HG02588 (cell line): ENCODE measurements at regions not wholly inside any gene's neighbourhood (a gene's known extent, or its start where the extent isn't known, plus 50 kb on each side); places are given as distances from the start of the nearest gene placed in this dataset.
"Not testable (repeated sequence)": the region's sequence is repeated elsewhere in the genome, so short reads cannot be mapped to it uniquely, and the experiment has no call there.

Experiments
- ATAC-seq: cut with Tn5 transposase; IDR thresholded peaks from one replicate; pipeline ENCODE4 v1.9.1; 2021; ENCODE audit warnings: mild to moderate bottlenecking, moderate library complexity; ENCODE audit not compliant: unreplicated experiment

DNA sequence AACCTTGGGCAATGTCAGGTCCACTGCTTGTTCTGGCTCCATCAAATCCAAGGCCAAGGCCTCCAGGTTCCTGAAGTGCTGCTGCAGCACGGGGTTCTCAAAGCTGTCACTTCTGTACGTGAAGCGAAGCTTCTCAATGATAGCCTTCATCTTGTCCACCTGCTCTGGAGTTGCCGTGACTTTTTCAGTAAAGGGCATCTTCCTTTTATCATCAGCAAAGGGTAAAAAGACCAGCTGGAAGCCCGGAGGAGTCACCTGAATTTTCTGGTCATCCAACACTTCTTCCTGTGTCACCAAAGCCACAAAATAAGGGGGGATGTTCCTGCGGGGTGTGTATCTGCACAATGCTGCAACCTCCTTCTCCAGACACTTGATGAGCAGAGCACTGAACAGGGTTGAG, 131.7 kb upstream of the MAMLD1 start:
- ATAC-seq: not testable (repeated sequence)

DNA sequence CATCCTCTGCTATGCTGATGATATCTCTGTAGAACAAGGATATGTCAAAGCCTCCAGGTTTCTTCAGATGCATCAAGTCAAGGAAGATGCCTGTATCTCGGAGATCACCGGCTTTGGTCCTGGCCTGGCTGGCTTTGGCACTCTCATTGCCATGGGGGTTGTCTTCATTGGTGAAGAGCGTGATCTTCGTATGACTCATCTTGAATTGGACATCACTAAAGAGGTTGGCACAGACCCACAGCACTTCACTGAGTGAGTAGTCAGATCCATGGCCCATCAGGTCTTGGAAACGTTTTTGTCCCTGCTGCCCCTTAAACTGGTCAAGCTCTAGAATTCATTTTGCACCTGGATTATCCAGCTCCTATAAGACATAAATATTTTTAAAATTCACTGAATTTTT, 130.9 kb upstream of the MAMLD1 start:
- not testable (repeated sequence) for ATAC-seq

DNA sequence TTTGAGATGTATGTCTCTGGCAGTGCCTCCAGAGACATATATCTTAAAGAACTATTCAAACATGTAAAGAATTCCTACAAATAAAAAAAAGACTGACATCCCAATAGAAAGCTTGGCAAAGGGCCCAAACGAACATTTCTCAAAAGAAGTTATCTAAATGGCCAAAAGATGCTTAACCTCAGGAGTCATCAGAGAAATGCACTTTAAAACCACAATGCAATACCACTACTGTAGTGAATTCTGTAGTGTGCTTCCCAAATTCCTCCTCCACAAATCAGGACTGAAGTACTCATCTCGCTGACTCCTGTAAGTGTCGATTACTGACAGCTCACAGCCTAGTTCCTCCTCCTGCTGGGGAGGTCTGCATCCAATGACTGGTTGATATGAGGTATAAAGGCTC, 129.0 kb upstream of the MAMLD1 start:
- ATAC-seq: no peak

DNA sequence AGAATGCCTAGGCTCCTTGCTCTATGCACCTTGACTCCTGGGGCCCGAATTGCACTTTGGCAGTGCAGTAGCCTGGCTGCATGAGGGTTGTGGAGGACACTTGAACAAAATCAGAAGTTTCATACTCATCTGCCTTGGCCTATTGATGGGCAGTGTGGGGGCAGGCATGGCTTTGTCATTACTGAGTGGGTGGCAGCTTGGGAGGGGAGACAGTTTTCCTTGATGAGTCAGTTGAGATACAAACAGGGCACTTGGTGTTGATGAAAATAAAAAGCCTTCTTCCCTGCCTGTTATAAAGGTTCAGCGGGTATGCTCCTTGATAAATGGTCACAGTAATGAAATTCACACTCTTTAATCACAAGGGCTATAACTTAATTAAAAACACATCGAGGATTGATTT, 126.8 kb upstream of the MAMLD1 start:
- ATAC-seq: no peak

DNA sequence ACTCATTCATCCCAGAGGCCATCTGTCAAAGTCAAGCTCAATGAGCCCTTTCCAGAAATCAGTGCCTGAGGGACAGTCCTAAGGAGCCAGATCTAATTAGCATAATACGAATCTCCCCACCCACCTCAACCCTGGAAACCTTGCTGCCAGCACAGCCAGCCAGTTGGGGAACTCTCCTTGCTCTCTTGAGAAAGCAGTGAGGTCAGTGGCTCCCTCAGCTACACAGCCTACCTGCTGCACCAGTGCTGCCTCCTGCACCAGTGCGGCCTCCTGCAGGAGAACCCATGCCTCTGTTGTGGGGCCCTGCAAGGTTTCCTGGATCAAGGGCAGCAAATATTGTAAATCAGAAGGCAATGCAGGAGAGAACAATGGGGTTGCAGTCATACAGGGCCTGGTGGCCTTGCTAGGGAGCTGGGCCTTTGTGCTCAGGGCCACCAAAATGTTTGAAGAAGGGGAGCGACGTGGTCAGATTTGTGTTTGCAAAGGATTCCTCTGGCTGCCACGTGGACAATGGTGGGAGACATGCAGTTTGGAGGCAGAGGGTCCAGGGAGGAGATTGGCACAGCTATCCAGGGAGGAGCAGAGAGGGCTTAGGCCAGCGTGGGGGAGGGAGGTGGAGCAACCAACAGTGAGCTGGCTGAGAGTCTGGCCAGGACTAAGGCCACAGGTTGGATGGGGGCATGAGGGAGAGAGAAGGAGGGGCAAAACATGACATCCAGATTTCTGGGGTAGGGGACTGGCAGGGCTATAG, 124.3 kb upstream of the MAMLD1 start:
- no peak for ATAC-seq

DNA sequence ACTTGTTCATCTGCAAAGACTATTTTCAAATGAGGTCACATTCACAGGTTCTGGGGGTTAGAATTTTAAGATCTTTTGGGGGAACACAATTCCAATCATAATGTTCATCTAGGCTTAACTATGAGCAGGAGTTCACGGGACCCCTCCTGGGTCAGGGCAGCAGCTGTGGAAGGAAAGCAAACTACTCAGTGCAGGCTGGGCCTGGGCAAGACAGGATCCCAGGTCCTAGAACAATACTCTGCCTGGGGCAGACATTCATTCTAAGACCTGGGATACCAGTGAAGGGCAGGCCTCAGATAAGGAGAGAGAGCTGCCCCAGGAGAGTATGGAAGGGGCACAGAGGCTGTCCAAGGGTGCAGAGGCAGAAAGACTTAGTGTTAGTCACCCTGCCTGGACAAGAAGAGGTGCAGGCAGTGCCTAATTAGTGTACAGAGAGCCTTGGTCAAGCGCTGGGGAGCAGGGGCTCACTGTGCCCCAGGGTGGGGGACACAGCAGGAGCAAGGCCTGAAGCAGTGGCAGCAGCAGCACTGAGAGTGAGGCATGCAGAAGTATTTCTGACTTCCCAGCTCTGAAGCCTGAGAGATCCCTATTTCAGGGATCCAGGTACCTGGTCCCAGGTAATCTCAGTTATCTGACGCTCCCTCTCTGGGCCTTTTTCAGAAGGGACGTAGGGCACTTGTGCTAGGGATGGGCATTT, 123.0 kb upstream of the MAMLD1 start:
- ATAC-seq: no peak

DNA sequence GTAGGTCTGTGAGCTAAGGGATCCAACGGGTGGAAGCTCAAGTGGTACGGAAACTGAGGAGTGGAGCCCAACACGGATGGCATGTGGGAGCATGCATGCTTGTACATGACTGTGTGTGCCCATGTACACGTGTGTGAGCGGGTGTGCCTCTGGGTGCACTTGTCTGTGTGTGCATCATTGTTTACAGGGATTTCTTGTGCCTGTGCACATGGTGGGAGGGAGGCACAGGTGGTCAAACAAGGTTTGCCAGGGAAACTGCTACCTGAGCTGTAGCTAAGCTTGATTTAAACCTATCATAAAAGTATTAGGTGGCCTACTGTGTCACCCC, 122.5 kb upstream of the MAMLD1 start:
- no peak for ATAC-seq

DNA sequence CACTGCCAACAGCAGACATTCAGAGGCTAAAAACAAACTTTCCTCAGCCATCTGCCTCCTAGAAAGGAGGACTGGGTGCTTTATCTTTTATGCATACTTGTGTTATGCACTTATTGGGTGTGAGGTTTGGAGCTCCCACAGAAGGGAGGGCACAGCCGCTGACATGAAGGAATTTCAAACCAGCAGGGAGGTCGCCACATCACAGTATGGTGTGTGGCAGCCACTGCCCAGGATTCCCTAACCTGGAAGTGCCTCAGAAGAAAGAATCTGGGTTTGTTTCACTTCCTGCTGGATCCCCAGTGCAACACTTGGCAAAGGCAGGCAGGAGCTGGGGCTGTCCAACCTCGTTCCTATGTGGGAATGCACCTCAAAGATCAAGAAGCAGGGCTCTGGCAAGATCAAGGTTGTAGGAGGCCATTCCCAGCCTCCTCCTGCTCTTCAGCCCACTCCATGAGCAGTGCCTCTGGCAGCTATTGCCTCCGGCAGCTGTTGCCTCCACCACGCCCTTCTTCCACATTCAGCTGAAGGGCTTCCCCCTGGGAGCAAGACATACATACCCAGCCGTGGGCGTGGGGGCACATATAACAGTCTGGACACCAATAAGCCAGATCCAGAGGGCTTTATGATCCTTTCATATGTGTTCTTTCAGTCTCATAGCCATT, 109.0 kb upstream of the MAMLD1 start:
- no peak for ATAC-seq

DNA sequence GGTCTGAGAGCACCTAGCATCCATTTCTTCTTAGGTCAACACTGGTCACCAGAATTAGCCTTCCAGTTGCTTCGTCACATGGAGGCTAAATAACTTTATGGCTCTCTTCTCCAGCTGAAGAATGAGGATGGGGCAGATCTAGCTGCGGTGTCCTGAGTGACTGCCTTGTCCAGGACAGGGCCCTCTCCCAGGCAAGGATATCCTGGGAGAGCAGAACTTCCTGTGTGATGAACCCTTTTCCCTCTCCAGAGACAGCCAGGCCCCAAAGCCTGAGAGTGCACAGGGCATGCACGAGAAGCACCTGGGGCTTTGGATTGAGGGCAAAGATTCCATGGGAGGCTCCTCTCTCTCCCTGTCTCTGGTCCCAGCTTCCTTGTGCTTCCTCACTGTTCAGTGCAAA, 108.2 kb upstream of the MAMLD1 start:
- no peak for ATAC-seq

DNA sequence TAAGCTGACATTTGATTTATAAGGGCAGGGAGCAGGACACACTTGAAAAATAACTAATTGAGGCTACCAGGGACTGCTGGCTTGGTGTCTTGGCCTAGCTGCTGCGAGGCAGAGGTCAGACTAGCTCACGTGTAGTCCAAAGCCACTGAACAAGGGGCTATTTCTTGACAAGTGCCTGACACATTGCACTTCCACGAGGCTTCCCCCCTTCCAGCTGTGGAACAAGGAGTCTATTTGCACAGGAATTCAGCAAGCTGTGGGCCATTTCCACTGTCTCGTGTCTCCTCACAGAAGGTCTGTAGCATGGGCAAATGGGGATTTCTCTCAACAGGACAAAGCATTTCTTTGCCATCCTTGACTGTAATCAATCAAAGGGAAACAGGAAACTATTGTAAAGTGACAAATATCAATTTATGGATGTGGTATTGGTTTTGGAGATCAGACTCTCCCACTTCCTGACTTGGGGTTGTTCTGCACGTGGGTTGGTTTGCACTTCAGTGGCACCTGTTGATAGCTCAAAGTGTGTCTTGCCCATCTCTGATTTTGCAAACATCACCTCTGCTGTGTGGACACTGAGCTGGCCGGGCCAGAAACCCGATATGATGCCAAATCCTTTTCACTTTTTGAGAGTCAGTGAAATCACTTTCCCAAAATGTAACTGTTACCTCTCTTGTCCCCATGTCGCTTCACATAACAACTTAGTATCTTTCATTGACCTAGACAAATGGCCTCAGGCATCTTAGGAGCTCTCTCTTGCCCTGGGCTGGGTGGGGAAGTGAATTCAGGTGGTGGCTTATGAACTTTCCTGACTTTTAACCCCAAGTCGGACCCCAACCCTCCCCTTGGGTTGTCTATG, 107.4 kb upstream of the MAMLD1 start:
- no peak for ATAC-seq

DNA sequence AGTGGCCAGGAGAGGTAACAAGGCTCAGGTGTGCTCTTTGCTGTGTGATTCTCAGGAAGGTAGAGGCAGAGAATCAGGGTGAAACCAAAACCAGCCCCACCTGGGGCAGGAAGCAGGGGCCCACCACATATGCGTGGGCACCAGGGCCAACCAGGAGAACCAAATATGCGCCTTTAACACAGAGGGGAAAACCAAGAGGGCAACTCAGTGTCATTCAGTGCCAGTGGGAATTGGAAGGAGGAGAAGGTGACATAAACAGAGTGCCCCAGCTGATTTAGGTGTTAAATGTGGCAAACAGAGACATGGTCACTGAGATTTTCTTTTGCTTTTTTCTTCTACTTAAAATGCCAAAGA, 106.8 kb upstream of the MAMLD1 start:
- ATAC-seq: no peak

DNA sequence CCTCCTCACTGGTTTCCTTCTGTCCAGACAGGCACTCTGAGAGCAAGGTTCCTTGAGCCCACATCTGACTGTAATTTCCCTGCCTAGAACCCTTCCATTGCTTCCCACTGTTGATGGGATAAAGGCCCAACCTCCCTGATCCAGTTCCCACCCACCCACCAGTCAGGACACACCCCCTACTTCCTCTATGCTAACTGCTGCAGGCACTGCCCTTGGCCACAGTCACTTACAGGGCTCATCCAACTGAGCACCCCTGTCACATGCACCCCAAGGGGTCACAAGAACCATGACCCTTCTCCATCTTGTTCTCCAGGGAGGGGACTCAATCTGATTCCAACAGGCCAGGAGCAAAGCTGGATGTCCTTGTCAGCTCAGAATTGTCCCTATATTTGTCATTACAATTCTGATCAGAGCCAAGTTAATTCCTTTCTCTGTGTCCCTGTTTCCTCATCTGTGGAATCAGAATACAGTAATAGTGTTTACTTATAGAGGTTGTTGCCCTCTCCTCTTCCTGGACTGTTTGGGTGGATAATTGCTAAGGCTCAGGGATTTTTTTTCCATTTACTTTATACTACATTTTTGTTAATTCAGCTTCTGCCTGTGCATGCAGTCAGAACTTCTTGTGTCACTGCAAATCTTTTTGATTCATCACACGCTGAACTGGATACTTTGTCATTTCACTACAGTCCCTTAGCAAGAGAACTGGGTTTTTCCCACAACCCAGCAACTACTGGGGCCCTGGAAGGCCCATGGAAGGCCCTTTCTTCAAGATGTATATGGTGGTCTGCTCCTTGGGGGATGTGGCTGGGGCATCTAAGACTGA, 105.6 kb upstream of the MAMLD1 start:
- ATAC-seq: no peak

DNA sequence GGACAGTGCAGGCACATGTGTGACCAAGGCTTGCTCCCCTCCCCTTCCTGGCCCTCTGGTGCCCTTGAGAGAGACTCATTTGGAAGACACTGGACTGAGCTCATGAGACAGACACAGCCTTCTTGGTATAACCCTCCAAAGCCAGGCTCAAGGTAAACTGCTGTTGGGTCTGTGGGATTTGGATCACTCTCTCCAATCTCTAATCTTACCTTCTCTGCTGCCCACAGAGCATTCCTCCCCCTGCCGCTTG, 105.0 kb upstream of the MAMLD1 start:
- no peak for ATAC-seq

DNA sequence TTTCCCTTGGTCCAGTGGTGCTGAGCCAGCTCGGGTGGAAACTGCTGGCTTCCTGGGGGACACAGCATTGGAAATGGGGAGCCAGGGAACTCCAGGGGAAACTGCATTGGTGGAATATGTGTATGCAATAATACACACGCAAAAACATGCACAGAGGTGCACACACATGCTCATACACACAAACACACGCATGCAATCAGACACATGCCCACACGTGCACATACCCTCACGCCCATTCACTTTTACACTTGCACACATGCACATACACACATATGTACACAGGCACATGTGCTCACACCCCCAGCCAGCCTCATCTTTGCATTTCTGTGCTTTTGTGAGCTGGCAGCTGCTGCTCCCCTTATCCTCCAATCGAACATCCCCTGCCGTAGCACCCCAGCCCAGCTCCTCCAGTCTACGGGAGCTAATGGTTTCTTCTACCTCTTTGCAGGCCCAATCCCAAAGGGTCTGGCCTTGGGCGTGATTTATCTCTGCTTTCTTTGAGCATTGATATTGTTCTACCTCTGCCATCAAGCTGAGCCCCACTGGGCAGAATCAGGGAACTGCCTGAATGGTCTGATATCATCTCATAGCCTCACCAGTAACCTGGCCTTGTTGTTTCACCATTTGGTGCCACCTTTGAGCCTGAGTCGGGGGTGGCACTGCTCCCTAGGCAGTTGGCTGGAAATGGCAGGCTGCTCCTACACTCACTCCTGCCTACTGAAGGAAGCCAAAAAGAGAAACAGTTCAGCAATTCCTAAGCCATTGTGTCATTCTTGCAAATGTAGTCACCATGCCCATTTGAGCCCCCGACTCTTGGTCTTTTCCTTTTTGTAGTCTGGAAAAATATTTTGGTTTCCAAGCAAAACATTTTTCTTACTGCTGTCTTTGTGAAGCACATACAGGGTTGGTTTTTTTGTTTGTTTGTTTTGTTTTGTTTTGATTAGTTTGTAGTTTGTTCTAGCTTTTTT, 104.4 kb upstream of the MAMLD1 start:
- no peak for ATAC-seq

DNA sequence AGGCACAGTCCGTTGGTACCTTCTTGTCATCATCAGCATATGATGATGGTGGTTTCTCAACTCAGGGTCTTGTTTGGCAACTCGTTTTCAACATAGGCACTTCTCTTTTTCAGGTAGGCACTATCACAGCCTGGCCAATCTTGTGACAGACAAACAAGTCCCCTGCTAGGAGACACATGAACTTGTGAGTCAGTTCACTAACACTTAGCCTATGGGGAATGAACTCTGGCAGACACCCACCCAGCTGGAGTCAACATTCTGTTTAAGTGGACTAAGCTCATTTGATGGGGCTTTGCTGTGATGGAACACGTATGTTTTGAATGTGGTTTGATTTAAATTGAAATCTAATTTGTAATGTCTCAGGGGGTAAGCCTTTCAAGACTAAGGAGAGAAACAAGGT, 100.7 kb upstream of the MAMLD1 start:
- ATAC-seq: no peak

DNA sequence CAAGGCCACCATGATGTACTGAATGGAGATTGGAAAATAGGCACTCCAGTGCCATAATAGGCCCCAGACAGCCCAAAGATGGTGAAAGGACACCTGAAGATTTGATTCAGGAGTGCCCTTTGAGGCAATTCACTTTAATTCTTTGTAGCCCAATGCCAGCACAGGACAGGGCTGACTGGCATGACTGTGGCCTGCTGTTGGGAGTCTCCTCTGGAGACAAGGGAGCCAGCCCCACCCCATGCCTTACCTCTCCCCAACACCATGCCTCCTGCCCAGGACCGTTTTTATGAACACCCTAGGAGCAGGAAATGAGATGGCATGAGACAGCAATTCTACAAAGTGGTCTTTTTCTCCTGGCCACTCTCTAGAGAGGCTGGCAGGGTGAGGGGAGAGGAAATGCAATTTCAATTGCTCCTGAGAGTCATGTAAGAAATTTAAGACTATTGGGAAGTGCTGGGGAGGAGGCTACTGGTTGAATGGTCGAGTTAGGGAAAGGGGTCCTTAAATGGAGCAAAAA, 94.2 kb upstream of the MAMLD1 start:
- no peak for ATAC-seq

DNA sequence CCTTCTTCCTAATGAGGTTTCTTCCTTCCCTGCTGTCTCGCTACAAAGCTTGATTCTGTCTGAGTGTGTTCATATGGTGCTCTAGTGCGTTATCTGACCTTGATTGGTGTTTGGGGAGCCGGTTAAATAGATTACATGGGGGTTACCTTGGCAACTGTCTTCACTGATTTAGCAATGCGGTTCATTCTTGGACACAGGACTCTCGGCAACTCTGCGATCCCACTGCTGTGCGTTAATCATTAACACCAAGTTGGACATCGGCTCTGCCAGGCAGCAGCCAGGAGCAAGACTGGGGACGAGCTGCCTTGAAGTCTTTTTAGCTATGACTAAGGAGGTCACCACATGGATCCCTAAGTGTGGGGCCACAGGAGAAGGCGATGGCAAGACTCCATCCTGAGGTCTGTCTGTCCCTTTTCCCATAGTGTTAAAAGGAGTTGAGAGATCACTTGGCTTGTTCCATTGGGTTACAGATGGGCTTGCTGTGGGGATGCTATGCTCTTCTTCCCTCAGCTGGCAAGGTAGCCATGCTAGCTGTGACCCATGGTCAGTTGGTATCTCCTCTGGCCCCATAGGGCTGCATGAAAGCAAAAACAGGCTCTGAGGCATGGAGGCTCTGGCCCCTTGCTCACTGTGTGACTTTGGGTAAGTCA, 93.4 kb upstream of the MAMLD1 start:
- ATAC-seq: no peak

DNA sequence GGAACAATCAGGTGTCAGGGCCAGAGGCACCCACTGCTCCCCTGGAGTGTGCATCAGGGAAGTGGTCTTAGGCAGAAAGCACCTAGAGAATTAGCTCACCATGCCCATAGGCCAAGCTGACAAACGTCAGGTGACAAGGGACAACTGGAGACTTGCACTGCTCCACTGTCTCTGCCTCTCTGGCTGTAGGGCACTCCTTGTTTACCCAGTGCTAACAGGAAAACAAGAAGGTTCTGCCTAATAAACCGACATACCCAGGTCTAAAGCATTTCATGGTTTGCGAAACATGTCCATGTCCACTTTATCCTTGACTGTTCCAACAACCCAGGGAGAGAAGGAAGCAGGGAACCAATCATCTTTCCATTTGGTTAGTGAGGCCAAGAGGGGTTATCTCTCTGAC, 92.5 kb upstream of the MAMLD1 start:
- ATAC-seq: no peak
